AML-193 (cell line): ENCODE measurements at regions not wholly inside any gene's neighbourhood (a gene's known extent, or its start where the extent isn't known, plus 50 kb on each side); places are given as distances from the start of the nearest gene placed in this dataset.

ENCODE experiments used
- DNase-seq, 2 experiments: peaks; one replicate each; lab custom pipeline; 2025; lab: John Stamatoyannopoulos, UW

DNA sequence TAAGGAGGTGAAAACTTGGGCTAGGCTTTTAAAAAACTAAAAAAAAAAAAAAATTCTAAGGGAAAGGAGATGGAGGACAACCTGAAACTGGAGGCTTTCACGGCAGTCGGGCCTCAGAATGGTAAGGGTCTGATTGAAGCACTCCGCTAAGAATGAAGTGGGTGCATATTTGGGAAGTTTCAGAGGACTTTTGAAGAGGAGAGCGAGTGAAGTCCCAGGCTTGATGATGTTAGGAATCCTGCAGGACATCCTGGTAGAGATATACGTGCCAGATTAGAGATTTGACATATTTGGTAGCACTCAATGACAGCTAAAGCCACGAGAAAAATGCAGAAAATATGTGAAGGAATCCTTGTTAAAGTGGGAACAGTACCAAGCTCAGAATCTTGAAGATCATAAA is 186.2 kb downstream of the SNAPC1 start:
- DNase-seq = no peak

DNA sequence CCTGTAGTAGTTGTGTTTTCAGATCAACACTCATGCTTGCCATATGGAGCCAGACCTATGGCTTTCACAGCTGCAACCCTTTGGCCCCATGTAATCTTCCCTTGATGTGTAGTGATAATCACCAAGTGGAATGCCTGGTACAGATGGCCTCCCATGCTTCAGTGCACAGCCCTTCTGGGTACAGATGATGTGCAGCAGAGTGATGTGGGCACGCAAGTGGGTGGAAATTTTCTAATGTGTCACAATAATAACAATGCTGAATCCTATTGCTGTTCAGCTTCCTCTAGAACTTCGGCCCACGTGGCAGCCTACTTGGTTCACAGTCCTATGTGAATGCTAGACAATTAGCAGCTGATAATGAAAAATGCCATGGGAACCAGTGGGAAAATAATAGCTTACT is 188.1 kb downstream of the SNAPC1 start:
- no peak for DNase-seq

DNA sequence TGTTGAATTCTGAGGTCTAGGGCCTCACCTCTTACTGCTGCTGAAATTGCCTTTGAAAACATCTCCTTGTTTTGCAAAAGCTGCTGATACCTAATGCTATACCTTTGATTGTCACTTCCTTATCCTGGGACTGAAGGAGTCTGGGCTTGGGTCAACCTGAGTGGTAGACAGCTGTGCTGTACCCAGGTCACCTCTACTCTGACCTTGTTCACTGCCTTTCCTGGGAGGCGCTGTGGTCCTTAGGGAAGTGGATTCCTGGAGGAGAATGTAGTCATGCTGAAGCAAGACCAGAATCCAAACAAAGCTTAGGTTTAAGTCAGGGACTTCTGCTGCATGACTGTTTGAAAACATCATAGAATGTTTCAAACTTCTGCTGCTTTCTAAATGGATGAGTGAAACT is 191.4 kb downstream of the SNAPC1 start:
- DNase-seq = no peak

DNA sequence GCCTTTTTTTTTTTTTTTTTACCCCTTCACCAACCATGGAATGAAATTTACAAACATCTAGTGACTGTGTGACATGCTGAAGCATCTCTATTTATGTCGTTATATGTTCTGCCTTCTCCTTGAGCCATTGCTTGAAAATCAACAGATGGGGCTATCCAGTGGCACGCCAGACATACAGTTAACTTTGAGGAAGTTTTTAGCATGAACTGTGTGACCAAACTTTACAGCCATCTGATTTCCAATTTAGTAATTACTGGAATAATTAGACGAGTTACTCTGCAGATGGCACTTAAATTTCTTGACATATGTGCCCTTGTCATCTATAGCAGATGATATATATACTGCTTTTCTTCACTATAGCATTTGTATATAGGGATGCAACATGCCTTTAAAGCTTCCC is 192.1 kb downstream of the SNAPC1 start:
- DNase-seq = no peak

DNA sequence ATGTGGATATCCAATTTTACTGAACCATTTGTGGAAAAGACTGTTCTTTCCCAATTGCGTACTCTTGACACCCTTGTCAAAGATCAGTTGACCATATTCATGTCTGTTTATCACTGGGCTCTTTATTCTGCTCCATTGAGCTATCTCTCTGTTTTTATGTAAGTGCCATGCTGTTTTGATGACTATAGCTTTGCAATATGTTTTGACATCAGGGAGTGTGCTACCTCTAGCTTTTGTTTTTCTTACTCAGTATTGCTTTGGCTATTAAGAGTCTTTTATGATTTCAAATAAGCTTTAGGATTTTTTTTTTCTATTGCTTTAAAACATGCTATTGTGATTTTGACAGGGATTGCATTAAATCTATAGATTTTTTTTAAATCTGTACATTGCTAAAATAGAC is 194.3 kb downstream of the SNAPC1 start:
- DNase-seq = no peak

DNA sequence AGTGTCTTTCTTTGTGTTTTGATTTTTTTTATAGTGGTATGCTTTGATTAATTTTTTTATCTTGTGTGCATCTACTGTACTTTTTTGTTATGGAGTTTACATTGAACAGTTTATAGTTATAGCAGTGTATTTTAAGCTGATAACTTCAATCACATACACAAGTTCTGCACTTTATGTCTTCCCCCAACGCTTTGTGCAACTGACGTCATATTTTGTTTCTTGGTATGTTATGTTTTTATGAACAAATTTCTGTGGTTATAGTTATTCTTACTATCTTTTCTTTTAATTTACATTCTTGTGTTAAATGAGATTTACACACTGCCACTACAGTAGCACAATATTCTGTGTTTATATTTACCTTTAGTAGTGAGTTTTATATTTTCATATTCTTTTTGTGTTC is 197.1 kb downstream of the SNAPC1 start:
- no peak for DNase-seq

DNA sequence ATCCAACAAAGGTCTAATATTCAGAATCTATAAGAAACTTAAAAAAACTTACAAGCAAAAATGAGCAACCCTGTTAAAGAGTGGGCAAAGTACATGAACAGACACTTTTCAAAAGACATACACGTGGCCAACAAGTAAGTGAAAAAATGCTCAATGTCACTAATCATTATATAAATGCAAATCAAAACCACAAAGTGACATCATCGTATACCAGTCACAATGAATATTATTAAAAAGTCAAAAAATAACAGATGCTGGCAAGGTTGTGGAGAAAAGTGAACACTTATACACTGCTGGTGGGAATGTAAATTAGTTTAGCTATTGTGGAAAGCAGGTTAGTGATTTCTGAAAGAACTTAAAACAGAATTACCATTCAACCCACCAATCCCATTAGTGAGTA is 199.1 kb downstream of the SNAPC1 start:
- DNase-seq = no peak

DNA sequence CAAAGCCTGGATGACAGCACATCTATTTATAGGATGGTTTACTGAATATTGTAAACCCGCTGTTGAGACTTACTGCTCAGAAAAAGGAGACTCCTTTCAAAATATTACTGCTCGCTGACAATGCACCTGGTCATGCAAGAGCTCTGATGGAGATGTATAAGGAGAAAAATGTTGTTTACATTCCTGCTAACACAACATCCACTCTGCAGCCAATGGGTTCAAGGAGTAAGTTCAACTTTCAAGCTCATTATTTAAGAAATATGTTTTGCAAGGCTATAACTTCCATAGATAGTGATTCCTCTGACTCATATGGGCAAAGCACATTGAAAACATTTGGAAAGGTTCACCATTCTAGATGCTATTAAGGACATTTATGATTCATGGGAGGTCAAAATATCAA is 201.7 kb downstream of the SNAPC1 start:
- no peak for DNase-seq

DNA sequence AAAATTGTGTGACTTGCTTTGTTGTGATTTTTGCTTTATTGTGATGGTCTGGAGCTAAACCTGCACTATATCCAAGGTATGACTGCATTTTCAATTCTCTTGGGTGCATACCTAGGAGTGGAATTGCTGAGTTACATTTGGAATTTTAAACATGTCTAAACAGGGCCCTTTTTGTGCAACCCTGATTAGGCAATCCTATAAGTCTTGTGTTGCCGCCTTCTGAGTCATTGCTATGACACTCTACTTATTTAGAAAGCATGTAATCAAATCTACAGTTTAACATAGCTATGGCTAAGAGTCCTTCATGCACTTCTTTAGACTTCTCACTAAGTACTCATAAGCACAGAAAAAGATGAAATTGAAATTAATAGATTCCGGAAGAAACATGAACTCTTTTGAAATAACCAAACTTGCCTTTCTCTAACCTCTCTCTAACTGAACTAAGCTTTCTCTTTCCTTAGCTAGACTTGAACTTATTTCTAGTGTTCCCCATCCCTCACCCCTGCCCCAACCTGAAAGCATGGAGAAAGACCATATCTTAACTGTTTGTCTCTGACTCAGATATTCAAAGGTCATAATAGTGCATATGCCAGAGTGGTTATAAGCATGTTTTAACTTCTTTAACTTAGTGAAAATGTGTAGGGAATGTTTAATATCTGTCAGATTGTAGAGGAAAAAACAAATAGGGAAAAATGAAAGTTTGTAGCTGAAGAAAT is 203.0 kb downstream of the SNAPC1 start:
- DNase-seq = no peak

DNA sequence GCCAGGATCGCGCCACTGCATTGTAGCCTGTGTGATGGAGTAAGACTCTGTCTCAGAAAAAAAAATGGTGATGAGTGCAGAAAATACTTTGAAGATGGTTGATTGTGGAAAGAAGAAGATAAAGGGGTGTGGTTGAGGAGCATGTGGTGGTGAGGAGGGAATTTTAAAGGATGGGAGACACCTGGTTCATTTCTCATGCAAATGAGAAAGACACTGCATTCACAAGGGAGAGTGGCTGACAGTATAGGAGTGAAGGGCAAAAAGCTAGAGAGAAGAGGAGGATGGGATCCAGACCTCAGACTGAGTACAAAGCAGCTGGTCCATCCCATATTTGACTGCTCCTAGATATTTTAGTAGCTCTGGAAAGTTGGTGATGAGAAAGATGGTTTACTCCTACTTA is 206.0 kb downstream of the SNAPC1 start:
- no peak for DNase-seq

DNA sequence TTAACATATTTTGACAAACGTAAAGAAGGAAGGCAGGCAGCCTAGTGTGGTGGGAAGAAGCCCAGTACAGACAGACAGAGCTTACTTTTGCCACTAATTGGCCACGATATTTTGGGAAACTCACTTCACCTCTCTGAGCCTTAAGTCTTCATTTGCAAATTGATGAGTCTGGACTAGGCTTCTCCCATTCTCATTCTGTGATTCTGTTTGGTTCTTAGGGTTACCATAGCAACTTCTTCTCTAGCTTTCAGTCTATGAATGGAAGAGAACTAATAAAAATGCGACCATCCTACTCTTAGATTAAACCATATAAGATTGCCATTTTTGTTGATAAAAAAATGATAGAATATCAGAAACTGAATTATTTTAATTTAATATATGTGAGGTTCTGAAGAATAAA is 210.5 kb downstream of the SNAPC1 start:
- DNase-seq = no peak

DNA sequence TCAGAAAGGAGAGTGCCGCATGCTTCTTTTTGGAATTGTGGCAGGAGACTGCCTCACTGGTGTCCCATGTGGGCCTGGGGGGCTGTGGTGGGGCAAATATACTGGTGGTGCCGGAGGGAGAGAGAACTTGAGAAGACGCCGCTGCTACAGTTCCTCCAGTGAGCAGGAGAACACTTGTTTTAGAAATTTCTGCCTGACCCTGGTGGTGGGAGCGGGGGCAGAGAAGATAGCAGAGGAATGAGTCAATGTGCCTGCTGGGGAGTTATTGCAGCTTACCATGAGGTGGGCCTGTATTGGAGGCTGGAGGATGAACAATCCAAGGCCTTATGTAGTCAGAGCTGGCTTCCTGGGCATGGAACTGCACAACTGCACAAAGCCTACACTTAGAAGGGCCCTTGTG is 211.8 kb downstream of the SNAPC1 start:
- DNase-seq = no peak

DNA sequence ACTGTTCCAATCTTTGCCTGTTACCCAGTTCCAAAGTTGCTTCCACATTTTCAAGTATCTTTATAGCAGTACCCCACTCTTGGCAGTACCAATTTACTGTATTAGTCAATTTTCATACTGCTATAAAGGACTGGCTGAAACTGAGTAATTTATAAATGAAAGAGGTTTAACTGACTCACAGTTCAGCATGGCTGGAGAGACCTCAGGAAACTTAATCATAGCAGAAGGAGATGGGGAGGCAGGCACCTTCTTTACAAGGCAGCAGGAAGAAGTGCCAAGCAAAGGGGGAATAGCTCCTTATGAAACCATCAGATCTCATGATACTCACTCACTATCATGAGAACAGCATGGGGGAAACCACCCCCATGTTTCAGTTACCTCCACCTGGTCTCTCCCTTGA is 215.0 kb downstream of the SNAPC1 start:
- no peak for DNase-seq

DNA sequence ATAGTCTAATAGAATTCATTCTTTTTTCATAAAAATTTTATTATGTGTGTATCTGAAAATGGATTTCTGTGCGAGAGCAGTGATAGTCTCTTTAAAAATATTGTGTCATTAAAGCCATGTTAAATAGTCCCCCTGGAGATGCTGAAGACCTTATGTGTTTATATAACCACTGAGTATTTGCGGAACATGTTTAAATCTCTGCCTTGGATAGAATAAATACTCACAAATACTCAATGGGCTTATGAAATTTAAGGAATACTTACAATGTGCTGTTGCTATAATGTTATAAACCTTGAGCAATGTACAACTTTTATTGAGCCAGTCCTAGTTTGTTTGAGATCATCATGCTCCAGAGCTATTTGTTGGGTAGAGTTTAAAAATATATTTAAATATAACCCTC is 226.0 kb downstream of the SNAPC1 start:
- DNase-seq = no peak

DNA sequence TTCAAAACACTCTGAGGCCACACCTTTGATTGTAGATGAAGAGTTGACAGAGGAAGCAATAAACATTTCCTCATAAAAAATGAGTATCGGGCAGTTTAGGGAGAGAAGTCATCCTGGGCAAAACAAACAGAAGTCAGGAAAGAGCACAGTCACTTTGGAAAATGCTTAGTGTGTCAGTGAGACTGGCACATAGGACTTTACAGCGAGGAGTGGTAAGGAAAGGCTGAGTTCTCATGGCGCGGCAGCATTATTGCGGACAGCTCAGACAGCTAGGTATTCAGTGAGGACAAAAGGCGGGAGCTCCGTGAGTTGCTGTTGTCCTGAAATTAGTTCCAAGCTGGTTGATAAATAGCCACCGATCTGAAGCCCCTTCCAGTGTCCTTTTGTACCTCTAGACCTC is 229.9 kb downstream of the SNAPC1 start:
- DNase-seq = no peak

DNA sequence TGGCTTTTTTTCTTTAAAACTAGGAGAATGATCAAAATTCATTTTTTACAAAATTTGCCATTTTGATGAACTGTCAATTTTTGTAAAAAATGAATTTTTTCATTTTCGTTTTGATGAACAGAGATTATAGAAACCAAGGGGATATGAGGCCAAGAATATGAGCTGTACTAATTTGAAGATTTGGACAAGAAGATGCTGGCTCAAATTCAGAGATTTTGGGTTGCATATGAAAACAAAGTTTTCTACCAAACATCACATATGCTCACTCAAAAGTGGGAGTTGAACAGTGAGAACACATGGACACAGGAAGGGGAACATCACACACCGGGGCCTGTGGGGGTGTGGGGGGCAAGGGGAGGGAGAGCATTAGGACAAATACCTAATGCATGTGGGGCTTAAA is 230.7 kb downstream of the SNAPC1 start:
- DNase-seq = no peak

DNA sequence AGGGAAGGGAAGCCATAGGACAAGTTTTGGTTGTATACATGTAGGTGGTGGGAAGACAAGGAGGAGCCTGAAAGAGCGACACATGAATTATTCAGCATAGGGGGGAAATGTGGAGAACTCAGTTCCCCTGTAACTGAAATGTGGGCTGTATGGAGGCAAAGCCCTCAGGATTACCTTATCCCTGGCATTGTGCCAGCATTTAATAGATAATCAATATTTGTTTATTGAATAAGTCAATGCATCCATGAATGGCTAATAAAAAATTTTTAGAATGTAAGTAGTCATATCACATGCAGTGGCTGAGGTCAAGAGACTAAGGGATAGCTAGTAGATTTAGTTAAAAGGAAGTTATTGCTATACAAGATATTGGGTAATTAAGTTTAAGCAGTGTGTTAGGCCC is 232.4 kb downstream of the SNAPC1 start:
- no peak for DNase-seq

DNA sequence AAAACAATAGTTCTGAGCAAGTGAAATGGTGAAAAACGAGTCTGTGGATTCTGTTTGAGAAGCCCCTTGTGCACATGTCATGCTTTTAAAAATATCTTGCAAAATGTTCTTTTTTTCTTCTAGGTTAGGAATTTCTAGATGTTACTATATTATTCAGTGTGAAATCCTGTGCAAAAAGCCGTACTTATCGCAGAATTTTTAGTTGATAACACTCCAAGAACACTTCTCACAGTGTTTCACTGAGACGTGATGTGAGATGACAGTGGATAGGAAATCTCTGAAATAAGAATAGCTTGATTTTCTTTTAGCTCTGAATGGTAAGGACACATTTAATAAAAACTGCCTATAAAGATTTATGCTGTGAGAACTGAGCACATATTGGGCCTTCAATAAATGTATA is 234.5 kb downstream of the SNAPC1 start:
- no peak for DNase-seq

DNA sequence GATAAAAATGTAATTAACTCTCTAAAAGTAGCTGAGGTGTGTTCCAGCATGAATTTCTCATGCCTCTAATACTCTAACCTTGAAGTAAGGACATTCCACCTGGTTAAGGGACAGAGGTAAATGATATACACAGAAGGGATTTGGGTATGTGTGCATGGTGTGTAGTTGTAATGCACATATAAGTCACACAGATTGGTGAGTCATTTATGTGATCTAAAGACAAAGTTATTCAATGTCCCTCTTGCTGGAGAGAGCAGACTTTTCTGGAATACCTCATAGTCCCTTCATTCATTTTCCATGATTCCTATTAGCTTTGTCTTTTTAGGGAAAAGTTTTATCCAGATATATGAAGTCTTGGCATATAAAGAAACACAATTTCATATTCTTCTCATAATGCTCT is 234.9 kb downstream of the SNAPC1 start:
- DNase-seq = no peak

DNA sequence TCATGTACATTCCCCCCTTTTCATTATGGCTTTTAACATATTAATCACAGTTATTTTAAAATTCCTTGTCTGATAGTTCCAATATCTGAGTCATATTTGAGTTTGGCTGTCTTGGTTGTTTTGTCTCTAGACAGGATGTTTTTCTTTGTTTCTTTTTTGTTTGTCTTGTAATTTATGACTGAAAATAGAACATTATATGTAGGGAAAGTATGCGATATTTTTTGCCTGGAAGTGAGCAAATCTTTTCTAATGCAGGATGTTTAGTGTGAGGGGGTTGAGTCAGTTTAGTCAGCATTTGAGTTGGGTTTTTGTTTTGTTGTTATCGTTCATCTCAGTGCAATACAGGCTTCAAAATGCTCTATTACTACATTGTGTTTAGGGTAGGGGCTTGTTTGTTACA is 239.7 kb downstream of the SNAPC1 start:
- no peak for DNase-seq

DNA sequence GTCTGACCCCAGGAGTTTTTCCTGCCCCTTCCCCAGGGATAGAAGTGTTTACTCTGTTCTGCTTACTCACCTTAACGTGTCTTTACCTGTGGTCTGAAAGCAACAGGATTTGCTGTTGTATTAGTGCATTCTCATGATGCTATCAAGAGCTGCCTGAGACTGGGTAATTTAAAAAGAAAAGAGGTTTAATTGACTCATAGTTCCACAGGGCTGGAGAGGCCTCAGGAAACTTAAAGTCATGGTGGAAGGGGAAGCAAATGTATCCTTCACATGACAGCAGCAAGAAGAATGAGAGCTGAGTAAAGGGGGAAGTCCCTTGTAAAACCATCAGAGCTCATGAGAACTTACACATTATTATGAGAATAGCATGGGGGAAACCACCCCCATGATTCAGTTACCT is 240.4 kb downstream of the SNAPC1 start:
- DNase-seq = no peak

DNA sequence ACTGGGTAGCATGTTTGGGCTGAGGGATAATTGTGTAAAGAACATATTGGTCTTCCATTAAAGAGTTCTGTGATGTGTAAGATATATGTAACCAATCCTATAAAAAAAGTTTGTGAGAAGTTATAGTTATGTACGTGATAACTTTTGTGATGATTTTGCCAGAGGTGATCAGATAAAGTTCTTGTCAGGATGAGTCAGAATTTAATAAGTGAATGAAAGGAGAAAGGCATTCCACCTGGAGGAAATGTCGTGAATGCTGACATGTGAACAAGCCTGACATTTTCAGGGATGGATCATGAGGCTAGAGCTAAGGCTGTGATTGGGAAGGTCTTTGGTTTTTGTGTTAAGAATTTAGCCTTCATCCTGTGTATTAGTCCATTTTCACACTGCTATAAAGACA is 241.5 kb downstream of the SNAPC1 start:
- no peak for DNase-seq

DNA sequence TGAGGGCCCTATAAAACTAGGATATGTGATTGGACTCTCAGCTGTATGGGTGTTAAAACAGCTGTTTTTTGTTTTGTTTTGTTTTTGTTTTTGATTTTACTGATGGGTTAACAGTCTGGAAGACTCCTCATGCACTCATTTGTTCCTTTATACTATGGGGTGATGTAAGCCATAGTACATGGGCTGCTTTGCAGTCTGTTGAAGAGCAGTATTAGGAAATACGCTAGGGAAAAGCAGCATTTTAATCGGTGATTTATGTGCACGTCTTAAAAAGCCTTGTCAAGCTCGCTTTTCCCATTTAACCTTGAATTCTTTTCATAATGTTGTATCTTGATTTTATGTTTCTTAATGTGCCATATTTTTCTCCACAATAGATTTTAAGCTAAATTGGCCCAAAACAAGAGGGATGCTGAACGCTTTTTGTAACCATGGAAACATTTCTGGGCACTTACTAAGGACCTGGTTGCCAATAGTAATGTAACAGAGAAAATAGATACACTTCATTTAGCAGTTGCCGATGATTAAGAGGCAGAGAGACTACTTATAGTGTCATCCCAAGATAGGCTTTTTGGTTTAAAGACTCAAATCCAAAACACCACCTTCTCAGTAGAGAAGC is 244.0 kb downstream of the SNAPC1 start:
- no peak for DNase-seq

DNA sequence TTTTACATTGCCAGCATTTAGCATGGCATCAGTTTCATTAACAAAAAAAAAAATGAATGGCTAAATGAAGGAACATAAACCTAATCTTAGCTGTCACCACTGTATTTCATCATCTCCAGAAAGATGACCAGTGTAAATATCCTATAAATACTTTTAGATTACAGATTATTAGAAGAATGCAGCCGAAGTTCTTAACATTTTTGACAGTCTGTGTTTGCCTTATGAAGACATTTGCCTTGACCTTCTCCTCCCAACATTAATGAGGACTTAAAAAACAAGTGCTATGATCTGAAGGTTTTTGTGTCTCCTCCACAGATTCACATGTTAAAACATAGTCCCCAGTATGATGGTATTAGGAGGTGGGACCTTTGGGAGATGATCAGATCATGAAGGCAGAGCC is 253.0 kb downstream of the SNAPC1 start:
- DNase-seq = no peak
